ENCODE measurements at regions not wholly inside any gene's neighbourhood (a gene's known extent, or its start where the extent isn't known, plus 50 kb on each side); places are given as distances from the start of the nearest gene placed in this dataset.
"Not testable (repeated sequence)": the region's sequence is repeated elsewhere in the genome, so short reads cannot be mapped to it uniquely, and the experiment has no call there.

DNA sequence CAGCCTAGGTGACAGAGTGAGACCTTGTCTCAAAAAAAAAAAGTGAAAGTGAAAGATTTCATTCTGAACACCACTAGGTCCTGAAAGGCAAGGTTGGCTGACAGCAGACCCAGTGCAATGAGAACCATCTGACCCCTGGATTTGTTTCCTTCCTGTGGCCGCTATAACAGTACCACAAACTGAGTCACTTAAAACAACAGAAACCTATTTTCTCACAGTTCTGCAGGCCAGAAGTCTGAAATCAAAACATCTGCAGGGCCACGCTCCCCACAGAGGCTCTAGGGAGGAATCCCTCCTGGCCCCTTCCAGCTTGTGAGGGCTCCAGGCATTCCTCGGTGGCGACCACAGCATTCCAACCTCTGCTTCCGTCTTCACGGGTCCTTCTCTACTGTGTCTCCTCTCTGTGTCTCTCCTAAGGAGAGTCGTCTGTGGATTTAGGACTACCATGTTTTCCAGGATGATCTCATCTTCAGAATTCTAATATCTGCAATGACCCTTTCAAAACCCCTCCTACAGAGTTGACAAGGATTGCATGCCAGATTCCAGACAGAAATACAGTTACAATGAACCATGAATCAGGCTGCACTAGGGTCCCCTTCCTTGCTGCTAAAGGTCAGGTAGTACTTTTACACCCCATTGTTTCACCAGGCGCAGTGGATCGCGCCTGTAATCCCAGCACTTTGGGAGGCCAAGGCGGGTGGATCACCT is 78.0 kb upstream of the ADGRL1 start:
- DNase-seq (ENCODE audit: low spot score), result peak; percentile 93

DNA sequence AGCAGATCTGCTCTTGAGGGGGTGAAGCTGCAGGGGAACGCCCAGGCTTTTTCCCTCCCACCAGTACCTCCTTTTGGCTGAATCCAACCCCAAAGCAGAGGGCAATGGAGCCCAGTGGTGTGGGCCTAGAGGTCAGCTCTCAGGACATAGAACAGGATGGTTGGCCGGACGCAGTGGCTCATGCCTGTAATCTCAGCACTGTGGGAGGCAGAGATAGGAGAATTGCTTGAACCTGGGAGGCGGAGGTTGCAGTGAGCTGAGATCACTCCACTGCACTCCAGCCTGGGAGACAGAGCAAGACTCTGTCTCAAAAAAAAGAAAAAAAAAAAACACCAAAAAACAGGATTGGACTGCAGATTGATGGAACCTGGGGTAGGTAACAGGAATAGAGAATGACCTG is 73.3 kb upstream of the ADGRL1 start:
- not testable (repeated sequence) for DNase-seq (ENCODE audit: low spot score)

DNA sequence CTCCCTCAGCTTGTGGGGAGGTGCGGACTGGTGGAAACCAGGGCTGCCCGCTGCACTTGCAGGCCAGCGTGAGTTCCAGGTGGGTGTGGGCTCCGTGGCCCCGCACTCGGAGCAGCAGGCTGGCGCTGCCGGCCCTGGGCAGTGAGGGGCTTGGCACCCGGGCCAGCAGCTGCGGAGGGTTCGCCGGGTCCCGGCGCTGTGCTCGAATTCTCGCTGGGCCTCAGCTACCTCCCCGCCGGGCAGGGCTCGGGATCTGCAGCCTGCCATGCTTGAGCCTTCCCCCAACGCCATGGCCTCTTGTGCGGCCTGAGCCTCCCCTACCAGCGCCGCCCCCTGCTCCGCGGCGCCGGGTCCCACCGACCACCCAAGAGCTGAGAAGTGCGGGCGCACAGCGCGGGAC is 71.6 kb upstream of the ADGRL1 start:
- no peak for DNase-seq (ENCODE audit: low spot score)

GRCh38 chr19:14275823-14276222 is 69.9 kb upstream of the ADGRL1 start:
- DNase-seq (ENCODE audit: low spot score), result not testable (repeated sequence)

DNA sequence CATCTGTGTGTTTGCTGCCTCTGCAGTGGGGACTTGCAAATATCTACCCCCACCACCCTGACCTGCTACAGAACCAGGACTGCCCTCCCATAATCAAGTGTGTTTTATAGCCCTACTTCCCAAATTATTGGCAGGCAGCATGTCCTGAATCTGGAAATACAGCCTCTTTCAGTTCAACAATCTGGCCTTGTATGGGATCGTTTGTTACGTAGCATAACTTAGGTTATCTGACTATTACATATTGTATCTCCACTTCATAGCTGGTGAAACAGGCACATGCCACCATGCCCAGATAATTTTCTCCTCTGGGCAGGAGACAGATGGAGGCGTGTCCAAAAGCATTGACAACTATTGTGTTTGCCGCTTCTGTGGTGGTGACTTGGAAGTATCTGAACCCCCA is 66.7 kb upstream of the ADGRL1 start:
- no peak for DNase-seq (ENCODE audit: low spot score)

- no peak for DNase-seq (ENCODE audit: low spot score)
Measured at GRCh38 chr19:14271840-14272239, 65.9 kb upstream of the ADGRL1 start.

- not testable (repeated sequence) for DNase-seq (ENCODE audit: low spot score)
Measured at GRCh38 chr19:14270557-14270956, 64.6 kb upstream of the ADGRL1 start.

DNA sequence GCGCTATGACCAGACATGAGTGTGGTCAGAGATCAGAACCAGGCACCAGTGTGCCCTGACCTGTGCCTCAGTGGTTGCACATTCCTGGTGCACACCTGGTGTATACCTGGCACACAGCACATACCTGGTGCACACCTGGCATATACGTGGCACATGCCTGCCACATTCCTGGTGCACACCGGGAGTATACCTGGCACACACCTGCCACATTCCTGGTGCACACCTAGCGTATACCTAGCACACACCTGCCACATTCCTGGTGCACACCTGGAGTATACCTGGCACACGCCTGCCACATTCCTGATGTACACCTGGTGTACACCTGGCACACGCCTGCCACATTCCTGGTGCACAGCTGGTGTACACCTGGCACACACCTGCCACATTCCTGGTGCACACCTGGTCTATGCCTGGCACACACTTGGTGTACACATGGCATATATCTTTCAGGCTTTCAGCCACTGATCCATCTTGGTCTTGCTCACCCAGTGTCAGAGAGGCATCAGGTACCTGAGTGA is 61.3 kb upstream of the ADGRL1 start:
- no peak for DNase-seq (ENCODE audit: low spot score)

GRCh38 chr19:14266208-14266607 is 60.2 kb upstream of the ADGRL1 start:
- DNase-seq (ENCODE audit: low spot score), result not testable (repeated sequence)

- no peak for DNase-seq (ENCODE audit: low spot score)
Measured at GRCh38 chr19:14265290-14266036, 59.5 kb upstream of the ADGRL1 start.

DNA sequence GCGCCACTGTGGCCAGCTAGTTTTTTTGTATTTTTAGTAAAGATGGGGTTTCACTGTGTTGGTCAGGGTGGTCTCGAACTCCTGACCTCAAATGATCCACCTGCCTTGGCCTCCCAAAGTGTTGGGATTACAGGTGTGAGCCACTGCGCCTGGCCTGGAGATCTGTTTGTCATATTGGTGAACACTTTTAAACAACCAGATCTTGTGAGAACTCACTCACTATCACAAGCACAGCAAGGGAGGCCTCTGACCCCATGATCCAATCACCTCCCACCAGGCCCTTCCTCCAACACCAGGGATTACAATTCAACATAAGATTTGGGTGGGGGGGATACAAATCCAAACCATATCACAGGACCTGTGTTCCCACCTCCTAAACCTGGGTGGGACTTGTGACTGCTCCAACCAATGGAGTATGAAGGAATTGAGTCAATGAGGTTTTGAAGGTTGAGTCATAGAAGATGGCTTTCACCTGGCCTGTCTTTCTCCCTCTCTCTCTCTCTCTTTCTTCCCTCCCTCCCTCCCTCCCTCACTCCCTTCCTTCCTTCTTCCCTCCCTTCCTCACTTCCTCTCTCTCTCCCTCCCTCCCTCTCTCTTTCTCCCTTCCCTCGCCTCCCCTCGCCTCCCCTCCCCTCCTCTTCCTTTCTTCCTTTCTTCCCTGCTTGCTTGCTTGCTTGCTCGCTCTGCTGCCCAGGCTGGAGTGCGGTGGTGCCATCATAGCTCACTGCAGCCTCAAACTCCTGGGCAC is 50.1 kb upstream of the ADGRL1 start:
- DNase-seq (ENCODE audit: low spot score), result peak; percentile 84

All from A172 (cell line).